PC-3 (cell line): ENCODE measurements at regions not wholly inside any gene's neighbourhood (a gene's known extent, or its start where the extent isn't known, plus 50 kb on each side); places are given as distances from the start of the nearest gene placed in this dataset.

Experiments
- ATAC-seq: fragments of 200-7000 bp; cut with Tn5 transposase; 2 replicates; pipeline ENCODE4 v1.9.1; 2020; ENCODE audit warnings: mild to moderate bottlenecking, moderate library complexity
- BruUV-seq: library from RNA; stranded (reverse); fragments of 400-500 nt; replicated peaks from 2 replicates; lab custom pipeline; 2021; lab: Mats Ljungman, UMichigan
- CTCF ChIA-PET: fragments of 300-600 bp; sonication (Branson Sonifier 250); formaldehyde crosslinking; loops from one replicate; lab custom pipeline; 2022; ENCODE audit warnings: antibody characterized with exemption; lab: Charles Lee
- POLR2A ChIA-PET: fragments of 300-600 bp; sonication (Branson Sonifier 250); formaldehyde crosslinking; loops from one replicate; lab custom pipeline; 2022; ENCODE audit warnings: antibody characterized with exemption; ENCODE audit not compliant: unreplicated experiment; lab: Charles Lee
- DNase-seq: peaks from one replicate; pipeline ENCODE4 v3.0.0-alpha.2; 2015
- H2AFZ ChIP-seq: fragments of 300-600 bp; sonication (generic); 2 replicates; pipeline ENCODE4 v1.6.0; 2016; ENCODE audit warnings: antibody characterized with exemption, low read length
- H3F3A ChIP-seq: fragments of 300-600 bp; sonication (generic); one replicate; pipeline ENCODE4 v1.6.0; 2017; ENCODE audit warnings: antibody characterized with exemption, low read length, control low read depth, mild to moderate bottlenecking; ENCODE audit not compliant: unreplicated experiment
- H3K27ac ChIP-seq: fragments of 300-600 bp; sonication (generic); 2 replicates; pipeline ENCODE4 v1.5.1; 2016; ENCODE audit warnings: mild to moderate bottlenecking, low read length
- H3K27me3 ChIP-seq: fragments of 300-600 bp; sonication (generic); 2 replicates; pipeline ENCODE4 v1.6.1; 2016; ENCODE audit warnings: low read length, mixed read lengths
- H3K36me3 ChIP-seq: fragments of 300-600 bp; sonication (generic); 2 replicates; pipeline ENCODE4 v1.6.1; 2016; ENCODE audit warnings: low read depth, mixed run types, low read length, mixed read lengths
- H3K4me1 ChIP-seq: fragments of 300-600 bp; sonication (generic); 2 replicates; pipeline ENCODE4 v1.5.1; 2016; ENCODE audit warnings: low read length; ENCODE audit not compliant: insufficient read depth
- H3K4me2 ChIP-seq: fragments of 300-600 bp; sonication (generic); 2 replicates; pipeline ENCODE4 v1.6.0; 2016; ENCODE audit warnings: low read length
- H3K4me3 ChIP-seq: fragments of 300-600 bp; sonication (generic); 2 replicates; pipeline ENCODE4 v1.5.1; 2016; ENCODE audit warnings: mild to moderate bottlenecking, low read length, mixed read lengths
- H3K79me2 ChIP-seq: fragments of 300-600 bp; sonication (generic); 2 replicates; pipeline ENCODE4 v1.6.1; 2017; ENCODE audit warnings: low read length, mixed read lengths
- H3K9ac ChIP-seq: fragments of 300-600 bp; sonication (generic); 2 replicates; pipeline ENCODE4 v1.6.0; 2016; ENCODE audit warnings: mild to moderate bottlenecking, low read length
- H3K9me2 ChIP-seq: fragments of 300-600 bp; sonication (generic); replicated peaks from 2 replicates; pipeline ENCODE4 v1.6.1; 2016; ENCODE audit warnings: mixed run types, low read length, mixed read lengths
- H3K9me3 ChIP-seq: fragments of 300-600 bp; sonication (generic); 2 replicates; pipeline ENCODE4 v1.6.1; 2016; ENCODE audit warnings: low read length, mixed read lengths
- H4K20me1 ChIP-seq: fragments of 300-600 bp; sonication (generic); 2 replicates; pipeline ENCODE4 v1.6.1; 2016; ENCODE audit warnings: low read length, mixed read lengths
- EZH2 ChIP-seq: fragments of 300-600 bp; sonication (generic); IDR thresholded peaks from one replicate; pipeline ENCODE4 v1.6.1; 2017; ENCODE audit warnings: antibody characterized with exemption, mild to moderate bottlenecking, low read length; ENCODE audit not compliant: unreplicated experiment
- EZH2phosphoT487 ChIP-seq: fragments of 300-600 bp; sonication (generic); IDR thresholded peaks from 2 replicates; pipeline ENCODE4 v1.6.1; 2018; ENCODE audit warnings: mild to moderate bottlenecking, antibody characterized with exemption, low read length, borderline replicate concordance
- intact Hi-C: fragments of 100-400 bp; cut with micrococcal nuclease; formaldehyde crosslinking; loops from 2 replicates; pipeline ENCODE4 v1.9.0; 2023
- TF ChIP-seq, protein P1 (sequence below): fragments of 300-600 bp; sonication (generic); conservative IDR thresholded peaks from 2 replicates; pipeline ENCODE4 v1.5.1; 2017; ENCODE audit warnings: antibody characterized with exemption, low read depth, mild to moderate bottlenecking, low read length

DNA sequence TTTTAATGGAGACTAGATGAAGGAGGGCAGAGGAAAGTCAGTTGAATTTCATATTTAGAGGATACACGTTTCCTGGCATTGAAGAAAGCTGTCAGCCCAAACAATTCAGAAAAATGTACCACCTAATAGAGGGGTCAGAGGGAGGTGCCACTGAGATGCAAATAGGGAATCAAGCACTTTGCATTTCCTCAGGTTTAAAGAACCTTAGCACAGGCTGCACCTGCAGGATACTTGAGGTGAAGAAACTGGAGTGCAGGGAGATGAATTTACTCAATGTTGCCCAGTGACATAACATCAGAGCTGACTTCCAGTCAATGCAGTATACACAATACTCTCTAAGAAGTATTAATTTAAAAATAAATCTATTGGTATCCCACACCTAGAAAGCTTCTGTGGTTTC, 67.0 kb upstream of the MAST4 start:
- Histone ChIP-seq H3K4me2 (no peak overlapping the region), H3K36me3 (no peaks in the 10 kb centered on the region), H3K9ac (no peak overlapping the region), H3F3A (no peaks in the 10 kb centered on the region), H3K27ac (no peak overlapping the region), H4K20me1 (no peaks in the 10 kb centered on the region), H3K79me2 (no peaks in the 10 kb centered on the region), H3K27me3 (no peaks in the 10 kb centered on the region), H2AFZ (no peak overlapping the region), H3K4me1 (no peaks in the 10 kb centered on the region), H3K9me3 (no peaks in the 10 kb centered on the region), H3K9me2 (no peaks in the 10 kb centered on the region), H3K4me3 (no peak overlapping the region)
- intact Hi-C loops, result no loop called here
- ChIA-PET CTCF (no interaction called here), POLR2A (no interaction called here)
- ATAC-seq (no peak), DNase-seq (no peak)
- BruUV-seq, result no TSS peak
- TF ChIP-seq EZH2 (no peak), EZH2phosphoT487 (no peak)
- TF ChIP-seq, protein P1, sequence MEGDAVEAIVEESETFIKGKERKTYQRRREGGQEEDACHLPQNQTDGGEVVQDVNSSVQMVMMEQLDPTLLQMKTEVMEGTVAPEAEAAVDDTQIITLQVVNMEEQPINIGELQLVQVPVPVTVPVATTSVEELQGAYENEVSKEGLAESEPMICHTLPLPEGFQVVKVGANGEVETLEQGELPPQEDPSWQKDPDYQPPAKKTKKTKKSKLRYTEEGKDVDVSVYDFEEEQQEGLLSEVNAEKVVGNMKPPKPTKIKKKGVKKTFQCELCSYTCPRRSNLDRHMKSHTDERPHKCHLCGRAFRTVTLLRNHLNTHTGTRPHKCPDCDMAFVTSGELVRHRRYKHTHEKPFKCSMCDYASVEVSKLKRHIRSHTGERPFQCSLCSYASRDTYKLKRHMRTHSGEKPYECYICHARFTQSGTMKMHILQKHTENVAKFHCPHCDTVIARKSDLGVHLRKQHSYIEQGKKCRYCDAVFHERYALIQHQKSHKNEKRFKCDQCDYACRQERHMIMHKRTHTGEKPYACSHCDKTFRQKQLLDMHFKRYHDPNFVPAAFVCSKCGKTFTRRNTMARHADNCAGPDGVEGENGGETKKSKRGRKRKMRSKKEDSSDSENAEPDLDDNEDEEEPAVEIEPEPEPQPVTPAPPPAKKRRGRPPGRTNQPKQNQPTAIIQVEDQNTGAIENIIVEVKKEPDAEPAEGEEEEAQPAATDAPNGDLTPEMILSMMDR, result no peak

DNA sequence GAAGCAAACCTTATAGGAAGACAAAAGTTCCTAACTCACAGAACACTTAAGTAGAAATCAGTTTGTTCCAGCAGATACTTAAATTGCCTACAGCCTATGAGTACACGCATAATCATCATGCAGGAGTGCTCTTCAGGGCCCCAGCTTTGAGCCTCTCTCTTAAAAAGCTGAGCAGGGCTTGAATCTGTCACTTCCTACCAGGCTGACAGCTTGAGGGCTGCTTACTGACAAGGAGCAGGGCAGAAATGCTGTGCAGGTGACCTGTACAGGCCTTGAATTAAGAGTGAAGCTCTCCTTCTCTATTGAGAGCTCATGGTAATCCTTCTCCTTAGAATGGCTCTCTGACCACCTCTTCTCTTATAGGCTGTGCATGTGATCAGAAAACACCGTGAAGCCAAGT, 66.5 kb upstream of the MAST4 start:
- ATAC-seq (no peak), DNase-seq (no peak)
- Histone ChIP-seq H3K4me3 (no peak overlapping the region), H3K79me2 (no peaks in the 10 kb centered on the region), H3K9me2 (no peaks in the 10 kb centered on the region), H3K4me1 (no peaks in the 10 kb centered on the region), H3K27ac (no peak overlapping the region), H3K9ac (no peak overlapping the region), H3K36me3 (no peaks in the 10 kb centered on the region), H3K27me3 (no peaks in the 10 kb centered on the region), H3K4me2 (no peak overlapping the region), H2AFZ (no peak overlapping the region), H4K20me1 (no peaks in the 10 kb centered on the region), H3F3A (no peaks in the 10 kb centered on the region), H3K9me3 (no peaks in the 10 kb centered on the region)
- CTCF ChIA-PET, result no interaction called here
- TF ChIP-seq EZH2 (no peak), EZH2phosphoT487 (no peak)
- TF ChIP-seq, protein P1, result no peak
- BruUV-seq, result no TSS peak
- POLR2A ChIA-PET, result no interaction called here
- intact Hi-C loops, result no loop called here

DNA sequence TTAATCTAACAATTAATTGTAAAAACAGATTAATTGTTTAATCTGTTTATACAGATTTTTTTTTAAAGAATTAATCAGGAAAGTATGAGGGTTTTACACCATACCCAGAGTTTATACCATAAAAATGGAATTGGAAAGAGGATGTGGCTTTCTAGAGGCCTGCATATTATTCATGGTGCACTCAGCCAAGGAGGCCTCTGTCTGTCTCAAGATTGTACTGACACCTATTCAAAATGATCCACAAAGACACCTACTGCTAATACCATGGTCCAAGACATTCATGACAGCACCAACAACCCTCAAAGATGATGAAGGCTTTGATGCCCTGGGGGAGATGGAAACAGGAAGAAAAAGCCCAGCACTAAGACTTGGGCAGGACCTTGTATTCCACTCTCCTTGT, 58.1 kb upstream of the MAST4 start:
- H3K4me3 ChIP-seq, result no peak overlapping the region
- ChIA-PET POLR2A (no interaction called here), CTCF (no interaction called here)
- H3K4me2 ChIP-seq, result no peak overlapping the region
- no peaks in the 10 kb centered on the region for H3K4me1 ChIP-seq
- H3K9me3 ChIP-seq, result no peaks in the 10 kb centered on the region
- no peak overlapping the region for H3K9ac ChIP-seq
- H3F3A ChIP-seq, result no peaks in the 10 kb centered on the region
- intact Hi-C loops, result no loop called here
- no peaks in the 10 kb centered on the region for H4K20me1 ChIP-seq
- no TSS peak for BruUV-seq
- no peaks in the 10 kb centered on the region for H3K27me3 ChIP-seq
- H3K9me2 ChIP-seq, result no peaks in the 10 kb centered on the region
- H3K36me3 ChIP-seq, result no peaks in the 10 kb centered on the region
- no peak for ATAC-seq
- H2AFZ ChIP-seq, result no peak overlapping the region
- no peak overlapping the region for H3K27ac ChIP-seq
- no peaks in the 10 kb centered on the region for H3K79me2 ChIP-seq
- DNase-seq, result no peak
- TF ChIP-seq EZH2 (no peak), EZH2phosphoT487 (no peak)
- TF ChIP-seq, protein P1, result no peak
